ENCODE measurements at regions not wholly inside any gene's neighbourhood (a gene's known extent, or its start where the extent isn't known, plus 50 kb on each side); places are given as distances from the start of the nearest gene placed in this dataset.
"Not testable (repeated sequence)": the region's sequence is repeated elsewhere in the genome, so short reads cannot be mapped to it uniquely, and the experiment has no call there.

- no peak for DNase-seq
Measured at GRCh38 chr13:76350399-76350798, 535.8 kb downstream of the KCTD12 start.

- no peak for DNase-seq
Measured at GRCh38 chr13:76349700-76350099, 536.5 kb downstream of the KCTD12 start.

GRCh38 chr13:76339649-76340048, 546.6 kb downstream of the KCTD12 start:
- DNase-seq: no peak

- no peak for DNase-seq
Measured at GRCh38 chr13:76338003-76338402, 548.2 kb downstream of the KCTD12 start.

- DNase-seq: peak in 1 of 3 donors; percentile 23
Measured at GRCh38 chr13:76336889-76337844, 549.0 kb downstream of the KCTD12 start.

- no peak for DNase-seq
Measured at GRCh38 chr13:76335463-76335862, 550.7 kb downstream of the KCTD12 start.

- DNase-seq: peak; percentile 43 to 80 (median 45)
Measured at GRCh38 chr13:76331943-76332712, 554.1 kb downstream of the KCTD12 start.

- peak; percentile 42 to 80 (median 54) for DNase-seq
Measured at GRCh38 chr13:76330761-76331160, 555.4 kb downstream of the KCTD12 start.

GRCh38 chr13:76329866-76330580, 556.2 kb downstream of the KCTD12 start:
- DNase-seq: peak in 1 of 3 donors; percentile 45

- DNase-seq: no peak
Measured at GRCh38 chr13:76329004-76329403, 557.2 kb downstream of the KCTD12 start.

- DNase-seq: no peak
Measured at GRCh38 chr13:76326343-76326742, 559.9 kb downstream of the KCTD12 start.

GRCh38 chr13:76319921-76320320, 566.3 kb downstream of the KCTD12 start:
- no peak for DNase-seq

GRCh38 chr13:76316998-76317527, 569.1 kb downstream of the KCTD12 start:
- no peak for DNase-seq

GRCh38 chr13:76314495-76314894, 571.7 kb downstream of the KCTD12 start:
- DNase-seq: no peak

GRCh38 chr13:76307142-76307541, 579.1 kb downstream of the KCTD12 start:
- DNase-seq: no peak

- no peak for DNase-seq
Measured at GRCh38 chr13:76300688-76301087, 585.5 kb downstream of the KCTD12 start.

- DNase-seq: no peak
Measured at GRCh38 chr13:76297331-76297730, 588.9 kb downstream of the KCTD12 start.

GRCh38 chr13:76296751-76297150, 589.5 kb downstream of the KCTD12 start:
- no peak for DNase-seq

- not testable (repeated sequence) for DNase-seq
Measured at GRCh38 chr13:76295020-76295419, 591.2 kb downstream of the KCTD12 start.

GRCh38 chr13:76293751-76294150, 592.5 kb downstream of the KCTD12 start:
- DNase-seq: no peak

- DNase-seq: peak in 1 of 3 donors; percentile 57
Measured at GRCh38 chr13:76293346-76293745, 592.9 kb downstream of the KCTD12 start.

- DNase-seq: peak in 1 of 3 donors; percentile 29
Measured at GRCh38 chr13:76292726-76293125, 593.5 kb downstream of the KCTD12 start.

Measured in muscle of back (tissue), 3 donors.